C4-2B (cell line): ENCODE measurements at regions not wholly inside any gene's neighbourhood (a gene's known extent, or its start where the extent isn't known, plus 50 kb on each side); places are given as distances from the start of the nearest gene placed in this dataset.

Experiments
- H3K27ac ChIP-seq: fragments of 450-650 bp; 2 replicates; pipeline ENCODE4 v1.5.1; 2017
- CTCF ChIP-seq: fragments of 450-650 bp; conservative IDR thresholded peaks from 2 replicates; pipeline ENCODE4 v1.5.1; 2017; ENCODE audit warnings: mild to moderate bottlenecking
- ZFX ChIP-seq: fragments of 450-650 bp; IDR thresholded peaks from 2 replicates; pipeline ENCODE4 v1.6.1; 2017

- no peak overlapping the region for H3K27ac ChIP-seq
- TF ChIP-seq ZFX (no peak), CTCF (no peak)
Observed at GRCh38 chr4:132284910-132285426, 864.1 kb upstream of the PCDH10 start.

GRCh38 chr4:132297346-132297745 lies 851.7 kb upstream of the PCDH10 start:
- no peak overlapping the region for H3K27ac ChIP-seq
- TF ChIP-seq ZFX (no peak), CTCF (no peak)

DNA sequence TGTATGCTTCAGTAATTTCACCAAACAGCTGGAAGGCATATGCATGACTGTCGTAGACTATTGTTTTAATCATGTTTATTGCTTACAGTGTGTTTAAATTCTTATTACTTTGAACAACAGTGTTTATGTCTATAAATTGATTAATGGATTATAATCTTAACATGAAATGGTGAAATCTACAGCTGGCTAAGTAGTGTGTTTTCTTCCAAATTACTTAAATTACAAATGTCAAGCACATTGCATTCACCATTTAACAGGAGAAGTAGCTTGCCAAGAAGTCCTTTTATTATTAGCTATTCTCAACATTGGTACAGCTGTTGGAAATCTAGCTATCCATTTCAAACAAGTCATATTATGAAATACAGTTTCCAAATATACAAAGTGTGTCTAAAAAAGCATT lies 849.3 kb upstream of the PCDH10 start:
- no peak overlapping the region for H3K27ac ChIP-seq
- no peak for TF ChIP-seq ZFX
- no peak for TF ChIP-seq CTCF

DNA sequence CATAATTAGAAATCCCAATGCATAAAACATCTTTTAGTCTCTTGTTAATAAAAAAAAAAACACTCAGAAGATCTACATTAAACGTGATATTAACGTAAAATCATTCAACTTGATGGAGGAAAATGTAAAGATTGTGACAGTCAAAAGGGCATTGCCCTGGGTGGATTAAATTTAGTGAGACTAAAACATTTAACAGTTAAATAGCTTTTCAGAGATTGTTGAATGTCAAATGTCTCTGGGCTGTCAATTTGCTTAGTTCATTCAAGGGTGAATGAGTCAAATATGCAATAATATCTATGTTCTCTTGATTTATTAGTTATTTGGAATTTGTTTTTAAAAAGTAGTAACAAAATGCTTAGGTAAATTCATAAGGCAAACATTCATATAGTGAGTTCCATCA lies 836.6 kb upstream of the PCDH10 start:
- TF ChIP-seq ZFX, result no peak
- TF ChIP-seq CTCF, result no peak

GRCh38 chr4:132313852-132314251 lies 835.2 kb upstream of the PCDH10 start:
- no peak overlapping the region for H3K27ac ChIP-seq
- TF ChIP-seq CTCF, result no peak
- no peak for TF ChIP-seq ZFX

More for the DNA sequence above, 836.6 kb upstream of the PCDH10 start:
- no peak overlapping the region for H3K27ac ChIP-seq

GRCh38 chr4:132316738-132317137 lies 832.4 kb upstream of the PCDH10 start:
- no peak for TF ChIP-seq CTCF
- TF ChIP-seq ZFX, result no peak
- H3K27ac ChIP-seq, result no peak overlapping the region

DNA sequence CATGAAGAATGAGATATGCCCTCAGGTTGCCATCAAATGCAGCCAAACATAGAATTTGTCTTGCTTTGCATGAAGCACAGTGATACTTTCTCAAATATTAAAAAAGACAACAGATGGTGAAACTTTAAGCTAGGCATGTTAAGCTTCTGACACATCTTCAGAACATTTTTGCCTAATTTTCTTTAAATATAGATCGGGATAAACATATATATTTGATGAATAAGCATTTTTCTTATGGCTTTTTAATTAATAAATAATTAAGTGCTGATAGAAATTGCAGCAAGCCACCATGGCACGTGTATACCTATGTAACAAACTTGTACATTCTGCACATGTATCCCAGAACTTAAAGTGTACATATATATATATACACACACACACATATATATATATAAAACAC lies 831.2 kb upstream of the PCDH10 start:
- no peak overlapping the region for H3K27ac ChIP-seq
- TF ChIP-seq ZFX (no peak), CTCF (no peak)
